ENCODE measurements at regions not wholly inside any gene's neighbourhood (a gene's known extent, or its start where the extent isn't known, plus 50 kb on each side); places are given as distances from the start of the nearest gene placed in this dataset.
"Not testable (repeated sequence)": the region's sequence is repeated elsewhere in the genome, so short reads cannot be mapped to it uniquely, and the experiment has no call there.

DNA sequence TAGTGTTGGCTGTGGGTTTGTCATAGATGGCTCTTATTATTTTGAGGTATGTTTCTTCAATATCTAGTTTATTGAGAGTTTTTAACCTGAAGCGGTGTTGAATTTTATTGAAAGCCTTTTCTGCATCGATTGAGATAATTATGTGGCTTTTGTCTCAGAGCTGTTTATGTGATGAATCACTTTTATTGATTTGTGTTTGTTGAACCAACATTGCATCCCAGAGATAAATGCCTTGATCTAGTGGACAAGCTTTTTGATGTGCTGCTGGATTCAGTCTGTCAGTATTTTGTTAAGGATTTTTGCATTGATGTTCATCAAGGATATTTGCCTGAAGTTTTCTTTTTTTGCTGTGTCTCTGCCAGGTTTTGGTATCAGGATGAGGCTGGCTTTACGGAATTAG is 487.8 kb upstream of the TNP1 start (continued):
- TF ChIP-seq TCF7 (IDR thresholded peaks at IDR 0.05; ENCODE audit: low read depth) (peak; percentile 76), FOXA3 (CRISPR knock-in tag; IDR thresholded peaks at IDR 0.05) (peak; percentile 45; the same call in 1 of the 2 replicates), HMG20A (CRISPR knock-in tag; IDR thresholded peaks at IDR 0.05; ENCODE audit: borderline replicate concordance) (0 out of 2 replicates have a peak, but pooled peaks have one; percentile 16), FOXP1 (IDR thresholded peaks at IDR 0.05) (peak; percentile 79; the same call in 1 of the 2 replicates), FOXP1 (CRISPR knock-in tag; IDR thresholded peaks at IDR 0.05) (peak; percentile 47; the same call in 1 of the 2 replicates)

DNA sequence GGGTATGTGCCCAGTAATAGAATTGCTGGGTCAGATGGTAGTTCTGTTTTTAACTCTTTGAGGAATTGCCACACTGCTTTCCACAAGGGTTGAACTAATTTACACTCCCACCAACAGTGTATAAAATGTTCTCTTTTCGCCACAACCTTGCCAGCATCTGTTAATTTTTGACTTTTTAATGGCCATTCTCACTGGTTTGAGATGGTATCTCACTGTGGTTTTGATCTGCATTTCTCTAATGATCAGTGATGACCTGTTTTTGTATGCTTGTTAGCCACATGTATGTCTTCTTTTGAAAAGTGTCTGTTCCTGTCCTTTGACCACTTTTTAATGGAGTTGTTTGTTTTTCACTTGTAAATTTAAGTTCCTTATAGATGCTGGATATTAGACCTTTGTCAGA is 486.2 kb upstream of the TNP1 start:
- CTCF ChIA-PET (ENCODE audit: low intra/inter-chr PET ratio, low total read pairs); H3K79me2 ChIP-seq (ENCODE audit: insufficient read depth, low read length); BruUV-seq (replicated peaks); intact Hi-C loops (cut with micrococcal nuclease; ENCODE audit: unreplicated experiment); POLR2A ChIA-PET; H3K27ac ChIP-seq (ENCODE audit: extremely low read length, insufficient read depth, low read length); DNase-seq (ENCODE audit: low spot score); H3K9ac ChIP-seq (ENCODE audit: insufficient read depth, low read depth, low read length); H3K36me3 ChIP-seq (replicated peaks in 1 of 2; ENCODE audit: control insufficient read depth in 1 of 2, insufficient read depth in 2 of 2, low read length in 2 of 2); ATAC-seq; H3K4me2 ChIP-seq (ENCODE audit: low read depth, low read length); FAIRE-seq; H2AFZ ChIP-seq (ENCODE audit: low read length); H3K4me3 ChIP-seq (replicated peaks in 1 of 3; ENCODE audit: insufficient read depth in 1 of 3, low read depth in 2 of 3, low read length in 3 of 3); H3K4me1 ChIP-seq (ENCODE audit: insufficient read depth, low read length); H3K27me3 ChIP-seq (ENCODE audit: control insufficient read depth in 1 of 2, insufficient read depth in 2 of 2, low read length in 2 of 2); H4K20me1 ChIP-seq (ENCODE audit: insufficient read depth, low read length): not testable (repeated sequence)
- in situ Hi-C loops (cut with HindIII; ENCODE audit: extremely low pct_ligation_motif_present, low pct_unique_long_range_greater_than_20kb), result loop anchor here (25.0 kb wide), 1 partner anchor 834 kb away; no protein-coding TSS in a partner anchor
- peaks cover 11% of the 10 kb centered on the region for H3K9me3 ChIP-seq (ENCODE audit: low read length)
- WGBS (ENCODE audit: low lambda C conversion rate), result 25% methylated on average over 1 of the region's 1 CpG

- TF ChIP-seq KDM2A (CRISPR knock-in tag; IDR thresholded peaks at IDR 0.05; ENCODE audit: borderline replicate concordance, low read depth), result no peak
- TF ChIP-seq, protein P1, sequence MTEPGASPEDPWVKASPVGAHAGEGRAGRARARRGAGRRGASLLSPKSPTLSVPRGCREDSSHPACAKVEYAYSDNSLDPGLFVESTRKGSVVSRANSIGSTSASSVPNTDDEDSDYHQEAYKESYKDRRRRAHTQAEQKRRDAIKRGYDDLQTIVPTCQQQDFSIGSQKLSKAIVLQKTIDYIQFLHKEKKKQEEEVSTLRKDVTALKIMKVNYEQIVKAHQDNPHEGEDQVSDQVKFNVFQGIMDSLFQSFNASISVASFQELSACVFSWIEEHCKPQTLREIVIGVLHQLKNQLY (CRISPR knock-in tag; IDR thresholded peaks at IDR 0.05), result no peak
- TF ChIP-seq HMGXB4 (CRISPR knock-in tag; IDR thresholded peaks at IDR 0.05; ENCODE audit: borderline replicate concordance in 1 of 2, low read depth in 1 of 2), result no peak
- no peak for TF ChIP-seq ZNF367 (CRISPR knock-in tag; IDR thresholded peaks at IDR 0.05; ENCODE audit: borderline replicate concordance)
- no peak for TF ChIP-seq KDM4B (CRISPR knock-in tag; IDR thresholded peaks at IDR 0.05)
- no peak for TF ChIP-seq MTA1 (CRISPR knock-in tag; IDR thresholded peaks at IDR 0.05; ENCODE audit: borderline replicate concordance)
- TF ChIP-seq, protein P2, sequence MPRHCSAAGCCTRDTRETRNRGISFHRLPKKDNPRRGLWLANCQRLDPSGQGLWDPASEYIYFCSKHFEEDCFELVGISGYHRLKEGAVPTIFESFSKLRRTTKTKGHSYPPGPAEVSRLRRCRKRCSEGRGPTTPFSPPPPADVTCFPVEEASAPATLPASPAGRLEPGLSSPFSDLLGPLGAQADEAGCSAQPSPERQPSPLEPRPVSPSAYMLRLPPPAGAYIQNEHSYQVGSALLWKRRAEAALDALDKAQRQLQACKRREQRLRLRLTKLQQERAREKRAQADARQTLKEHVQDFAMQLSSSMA (CRISPR knock-in tag; IDR thresholded peaks at IDR 0.05), result no peak
- no peak for TF ChIP-seq HOMEZ (CRISPR knock-in tag; IDR thresholded peaks at IDR 0.05; ENCODE audit: low read depth)
- Histone ChIP-seq H3K4me1 (ENCODE audit: insufficient read depth, low read length) (peaks cover 36% of the 10 kb centered on the region), H3K4me3 (replicated peaks in 1 of 3; ENCODE audit: insufficient read depth in 1 of 3, low read depth in 2 of 3, low read length in 3 of 3) (no peak overlapping the region), H3K27ac (ENCODE audit: extremely low read length, insufficient read depth, low read length) (no peak overlapping the region), H3K9me3 (ENCODE audit: low read length) (no peaks in the 10 kb centered on the region), H4K20me1 (ENCODE audit: insufficient read depth, low read length) (no peaks in the 10 kb centered on the region), H3K4me2 (ENCODE audit: low read depth, low read length) (no peak overlapping the region), H3K9ac (ENCODE audit: insufficient read depth, low read depth, low read length) (no peak overlapping the region), H3K79me2 (ENCODE audit: insufficient read depth, low read length) (no peaks in the 10 kb centered on the region), H3K27me3 (ENCODE audit: control insufficient read depth in 1 of 2, insufficient read depth in 2 of 2, low read length in 2 of 2) (no peaks in the 10 kb centered on the region), H3K36me3 (replicated peaks in 1 of 2; ENCODE audit: control insufficient read depth in 1 of 2, insufficient read depth in 2 of 2, low read length in 2 of 2) (no peaks in the 10 kb centered on the region), H2AFZ (ENCODE audit: low read length) (no peak overlapping the region)
- no TSS peak for BruUV-seq (replicated peaks)
- DNase-seq (ENCODE audit: low spot score) (no peak), FAIRE-seq (no peak), ATAC-seq (no peak)
- ChIA-PET POLR2A (no interaction called here), CTCF (ENCODE audit: low intra/inter-chr PET ratio, low total read pairs) (no interaction called here)
- in situ Hi-C loops (cut with HindIII; ENCODE audit: extremely low pct_ligation_motif_present, low pct_unique_long_range_greater_than_20kb), result loop anchor here (25.0 kb wide), 1 partner anchor 829 kb away; no protein-coding TSS in a partner anchor
- intact Hi-C loops (cut with micrococcal nuclease; ENCODE audit: unreplicated experiment), result no loop called here
- 36% methylated on average over 1 of the region's 1 CpG for WGBS (ENCODE audit: low lambda C conversion rate)
These were observed 481.0 kb upstream of the TNP1 start for GRCh38 chr2:217340899-217341298.
